CD4-positive, alpha-beta T cell (primary cell): ENCODE measurements at regions not wholly inside any gene's neighbourhood (a gene's known extent, or its start where the extent isn't known, plus 50 kb on each side); places are given as distances from the start of the nearest gene placed in this dataset.

Experiments used
- ATAC-seq: fragments of 200-7000 bp; cut with Tn5 transposase; one replicate; pipeline ENCODE4 v1.10.0; 2022; ENCODE audit warnings: mild to moderate bottlenecking; ENCODE audit not compliant: poor library complexity
- CTCF ChIA-PET: fragments of 350-600 bp; sonication (Branson Sonifier 250); formaldehyde crosslinking; loops from one replicate; lab custom pipeline; 2021; ENCODE audit warnings: antibody characterized with exemption, inconsistent platforms; lab: Charles Lee
- POLR2A ChIA-PET: fragments of 350-600 bp; sonication (Branson Sonifier 250); formaldehyde crosslinking; loops from one replicate; lab custom pipeline; 2021; ENCODE audit warnings: antibody characterized with exemption, inconsistent platforms; lab: Charles Lee
- DNase-seq, 14 experiments: peaks; one replicate each; pipeline ENCODE4 v3.0.0-alpha.2; 2013 to 2020; ENCODE audit warnings: mixed read lengths in 2 of 14
- H3K27ac ChIP-seq, 2 donors: one replicate each; pipeline versions ENCODE4 v1.5.1 to v1.7.0; 2013; ENCODE audit warnings: low read length in 2 of 2, low read depth in 1 of 2, mild to moderate bottlenecking in 1 of 2
- H3K27me3 ChIP-seq, 2 experiments: 1 replicate in 1 of 2; 2 replicates in 1 of 2; pipeline versions ENCODE4 v1.6.1 to v1.7.0; 2013; ENCODE audit warnings: low read length in 2 of 2, control low read depth in 1 of 2, mild to moderate bottlenecking in 1 of 2, moderate library complexity in 1 of 2; ENCODE audit not compliant: insufficient read depth in 2 of 2, control insufficient read depth in 1 of 2
- H3K36me3 ChIP-seq: one replicate; pipeline ENCODE4 v1.6.1; 2013; ENCODE audit warnings: low read length, control low read depth; ENCODE audit not compliant: insufficient read depth
- H3K4me1 ChIP-seq: one replicate; pipeline ENCODE4 v1.6.1; 2013; ENCODE audit warnings: low read length, control low read depth; ENCODE audit not compliant: insufficient read depth
- H3K4me3 ChIP-seq: one replicate; pipeline ENCODE4 v1.5.1; 2013; ENCODE audit warnings: mild to moderate bottlenecking, low read length, moderate library complexity
- H3K9me3 ChIP-seq, 2 experiments: 1 replicate in 1 of 2; 2 replicates in 1 of 2; pipeline versions ENCODE4 v1.6.1 to v1.7.0; 2013; ENCODE audit warnings: low read length in 2 of 2, mild to moderate bottlenecking in 2 of 2, control low read depth in 1 of 2, moderate library complexity in 1 of 2; ENCODE audit not compliant: control insufficient read depth in 1 of 2, insufficient read depth in 1 of 2
- H3K27ac Mint-ChIP-seq: one replicate; pipeline ENCODE4 v1.8.0; 2020; ENCODE audit warnings: mixed read lengths
- H3K27me3 Mint-ChIP-seq: one replicate; pipeline ENCODE4 v1.8.0; 2021; ENCODE audit warnings: mixed read lengths
- H3K36me3 Mint-ChIP-seq: one replicate; pipeline ENCODE4 v1.8.0; 2021; ENCODE audit warnings: low read depth, mixed read lengths
- H3K4me1 Mint-ChIP-seq: one replicate; pipeline ENCODE4 v1.8.0; 2021; ENCODE audit warnings: low read depth, mixed read lengths
- H3K4me3 Mint-ChIP-seq: one replicate; pipeline ENCODE4 v1.8.0; 2020; ENCODE audit warnings: mild to moderate bottlenecking, mixed read lengths
- H3K9me3 Mint-ChIP-seq: one replicate; pipeline ENCODE4 v1.8.0; 2020; ENCODE audit warnings: mixed read lengths
- CTCF ChIP-seq: fragments of 200-600 bp; IDR thresholded peaks from one replicate; pipeline ENCODE4 v1.8.0; 2022; ENCODE audit warnings: antibody characterized with exemption, mild to moderate bottlenecking
- intact Hi-C, 2 experiments: fragments of 100-400 bp; cut with DNase I in 1 of 2; cut with micrococcal nuclease in 1 of 2; formaldehyde crosslinking; loops; one replicate each; pipeline versions ENCODE4 v1.15.1 to v1.9.0; 2023 to 2025; cut with DNase I, micrococcal nuclease

- no peak for TF ChIP-seq CTCF
- Mint-ChIP-seq H3K4me1 (no peaks in the 10 kb centered on the region), H3K27ac (no peak overlapping the region), H3K9me3 (peaks cover 20% of the 10 kb centered on the region), H3K4me3 (no peak overlapping the region), H3K27me3 (no peaks in the 10 kb centered on the region), H3K36me3 (no peaks in the 10 kb centered on the region)
- ChIA-PET POLR2A (no interaction called here), CTCF (no interaction called here)
- H3K36me3 ChIP-seq = no peaks in the 10 kb centered on the region
- intact Hi-C loops = no loop called here
- H3K4me3 ChIP-seq = no peak overlapping the region
- H3K27ac ChIP-seq = no peak overlapping the region
- H3K27me3 ChIP-seq = no peaks in the 10 kb centered on the region
- ATAC-seq (no peak), DNase-seq (no peak)
- no peaks in the 10 kb centered on the region for H3K4me1 ChIP-seq
- peaks cover 8 to 10% of the 10 kb centered on the region in 2 experiments for H3K9me3 ChIP-seq
These were observed 206.0 kb upstream of the PCDH17 start for GRCh38 chr13:57425531-57425930.

- ChIA-PET POLR2A (no interaction called here), CTCF (no interaction called here)
- Histone ChIP-seq H3K36me3 (no peaks in the 10 kb centered on the region), H3K27ac (no peak overlapping the region), H3K9me3 (peaks cover 0 to 13% of the 10 kb centered on the region in 2 experiments), H3K4me3 (no peak overlapping the region), H3K27me3 (no peaks in the 10 kb centered on the region), H3K4me1 (no peaks in the 10 kb centered on the region)
- no peak overlapping the region for H3K27ac Mint-ChIP-seq
- no peak for ATAC-seq
- no peaks in the 10 kb centered on the region for H3K4me1 Mint-ChIP-seq
- peaks cover 16% of the 10 kb centered on the region for H3K9me3 Mint-ChIP-seq
- no peak for TF ChIP-seq CTCF
- no peak overlapping the region for H3K4me3 Mint-ChIP-seq
- no peaks in the 10 kb centered on the region for H3K27me3 Mint-ChIP-seq
- intact Hi-C loops = no loop called here
- H3K36me3 Mint-ChIP-seq = no peaks in the 10 kb centered on the region
- no peak for DNase-seq
These were observed 194.0 kb upstream of the PCDH17 start for GRCh38 chr13:57437587-57437986.

- ATAC-seq = no peak
- ChIA-PET POLR2A (no interaction called here), CTCF (no interaction called here)
- Histone ChIP-seq H3K9me3 (peaks cover 0 to 13% of the 10 kb centered on the region in 2 experiments), H3K4me3 (no peak overlapping the region), H3K27me3 (no peaks in the 10 kb centered on the region), H3K36me3 (no peaks in the 10 kb centered on the region), H3K4me1 (no peaks in the 10 kb centered on the region), H3K27ac (no peak overlapping the region)
- Mint-ChIP-seq H3K27ac (no peak overlapping the region), H3K4me3 (no peak overlapping the region), H3K27me3 (no peaks in the 10 kb centered on the region), H3K9me3 (peaks cover 12% of the 10 kb centered on the region), H3K4me1 (no peaks in the 10 kb centered on the region), H3K36me3 (no peaks in the 10 kb centered on the region)
- no peak for DNase-seq
- no peak for TF ChIP-seq CTCF
- intact Hi-C loops = no loop called here
These were observed 193.5 kb upstream of the PCDH17 start for GRCh38 chr13:57438072-57438471.
